MCF 10A (cell line): ENCODE measurements at regions not wholly inside any gene's neighbourhood (a gene's known extent, or its start where the extent isn't known, plus 50 kb on each side); places are given as distances from the start of the nearest gene placed in this dataset.

Source experiments
- BruUV-seq: library from RNA; stranded (reverse); fragments of 400-500 nt; replicated peaks from 2 replicates; lab custom pipeline; 2021; lab: Mats Ljungman, UMichigan
- CTCF ChIA-PET: fragments of 300-600 bp; sonication (Branson Sonifier 250); formaldehyde crosslinking; extraction: SDS; loops from one replicate; lab custom pipeline; 2021; ENCODE audit warnings: antibody characterized with exemption, inconsistent platforms; lab: Yijun Ruan, JAX
- POLR2A ChIA-PET: fragments of 300-600, 350-650 bp; sonication (Branson Sonifier 250); formaldehyde crosslinking; extraction: SDS; loops from one replicate; lab custom pipeline; 2020; ENCODE audit warnings: antibody characterized with exemption, inconsistent platforms; lab: Yijun Ruan, JAX
- DNase-seq: peaks from one replicate; pipeline ENCODE4 v3.0.0-alpha.2; 2018; ENCODE audit not compliant: unreplicated experiment
- H3K27ac Mint-ChIP-seq: one replicate; pipeline ENCODE4 v1.8.0; 2022; ENCODE audit warnings: mild to moderate bottlenecking, low read depth, mixed read lengths; ENCODE audit not compliant: unreplicated experiment
- H3K27me3 Mint-ChIP-seq: one replicate; pipeline ENCODE4 v1.8.0; 2022; ENCODE audit warnings: mixed read lengths; ENCODE audit not compliant: insufficient read depth, unreplicated experiment
- H3K36me3 Mint-ChIP-seq: one replicate; pipeline ENCODE4 v1.8.0; 2022; ENCODE audit warnings: mild to moderate bottlenecking, moderate library complexity, mixed read lengths; ENCODE audit not compliant: insufficient read depth, unreplicated experiment
- H3K4me1 Mint-ChIP-seq: one replicate; pipeline ENCODE4 v1.8.0; 2022; ENCODE audit warnings: mixed read lengths; ENCODE audit not compliant: insufficient read depth, unreplicated experiment
- H3K4me3 Mint-ChIP-seq: one replicate; pipeline ENCODE4 v1.8.0; 2022; ENCODE audit warnings: mild to moderate bottlenecking, moderate library complexity, mixed read lengths; ENCODE audit not compliant: unreplicated experiment
- H3K9me3 Mint-ChIP-seq: one replicate; pipeline ENCODE4 v1.8.0; 2022; ENCODE audit warnings: mixed read lengths; ENCODE audit not compliant: unreplicated experiment
- intact Hi-C: fragments of 100-400 bp; cut with micrococcal nuclease; formaldehyde crosslinking; loops from 2 replicates; pipeline ENCODE4 v1.14.1; 2022
- TF ChIP-seq, protein P1 (sequence below): fragments of 200-600 bp; IDR thresholded peaks from one replicate; pipeline ENCODE4 v1.8.0; 2022; ENCODE audit warnings: antibody characterized with exemption, mild to moderate bottlenecking; ENCODE audit not compliant: unreplicated experiment

DNA sequence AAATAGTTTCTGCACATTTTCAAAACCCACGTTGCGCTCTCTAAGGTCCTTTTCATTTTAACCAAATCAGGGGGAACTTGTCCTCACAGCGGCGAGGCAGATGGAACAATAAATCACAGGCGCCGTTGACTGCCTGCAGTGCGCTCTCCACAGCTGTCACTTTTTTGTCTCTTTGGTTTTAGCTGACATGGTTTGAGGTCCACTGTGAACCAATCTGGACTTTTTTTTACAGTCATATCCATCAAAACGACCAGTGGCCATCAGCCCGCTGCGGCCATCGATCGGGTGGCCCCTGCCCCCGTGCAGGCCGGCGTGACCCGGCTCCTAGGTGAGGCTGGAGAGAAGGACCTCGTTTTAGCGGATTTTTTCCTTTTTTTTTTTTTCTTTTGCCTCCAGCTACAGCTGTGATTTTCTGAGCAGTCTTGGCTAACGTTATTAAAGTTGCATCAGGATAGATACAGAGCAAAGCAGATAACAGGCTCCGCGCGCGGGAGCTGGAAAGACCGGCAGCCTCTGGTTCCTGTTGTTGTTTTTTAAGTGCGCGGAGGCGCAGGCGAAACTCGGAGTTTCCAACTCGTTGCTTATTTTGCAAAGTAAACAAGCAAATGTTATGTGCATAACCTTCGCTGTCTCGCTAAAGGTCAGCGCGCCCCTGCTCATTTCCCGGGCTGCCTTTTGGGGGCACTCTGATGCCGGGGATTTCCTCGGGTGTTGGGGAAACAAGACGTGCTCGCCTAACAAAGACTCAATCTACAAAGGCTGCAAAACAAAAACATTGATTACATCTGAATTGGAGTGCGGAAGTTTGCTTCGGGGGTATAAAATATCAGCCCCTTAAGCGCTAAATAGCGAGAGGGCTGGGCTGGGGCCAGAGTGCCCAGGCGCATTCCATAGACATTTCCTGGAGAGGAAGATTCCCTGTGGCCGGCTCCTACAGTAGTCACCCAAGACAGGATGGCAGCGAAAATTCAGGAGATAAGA, 414.8 kb upstream of the MKI67 start:
- Mint-ChIP-seq H3K27ac (no peak overlapping the region), H3K9me3 (no peaks in the 10 kb centered on the region), H3K36me3 (no peaks in the 10 kb centered on the region), H3K27me3 (peaks cover 24% of the 10 kb centered on the region), H3K4me3 (no peak overlapping the region), H3K4me1 (no peaks in the 10 kb centered on the region)
- intact Hi-C loops: no loop called here
- BruUV-seq: no TSS peak
- ChIA-PET POLR2A (no interaction called here), CTCF (interaction anchor here (1.6 kb wide), 1 partner anchor 10 kb away, joined by 6 read pairs; no protein-coding TSS in a partner anchor)
- TF ChIP-seq, protein P1, sequence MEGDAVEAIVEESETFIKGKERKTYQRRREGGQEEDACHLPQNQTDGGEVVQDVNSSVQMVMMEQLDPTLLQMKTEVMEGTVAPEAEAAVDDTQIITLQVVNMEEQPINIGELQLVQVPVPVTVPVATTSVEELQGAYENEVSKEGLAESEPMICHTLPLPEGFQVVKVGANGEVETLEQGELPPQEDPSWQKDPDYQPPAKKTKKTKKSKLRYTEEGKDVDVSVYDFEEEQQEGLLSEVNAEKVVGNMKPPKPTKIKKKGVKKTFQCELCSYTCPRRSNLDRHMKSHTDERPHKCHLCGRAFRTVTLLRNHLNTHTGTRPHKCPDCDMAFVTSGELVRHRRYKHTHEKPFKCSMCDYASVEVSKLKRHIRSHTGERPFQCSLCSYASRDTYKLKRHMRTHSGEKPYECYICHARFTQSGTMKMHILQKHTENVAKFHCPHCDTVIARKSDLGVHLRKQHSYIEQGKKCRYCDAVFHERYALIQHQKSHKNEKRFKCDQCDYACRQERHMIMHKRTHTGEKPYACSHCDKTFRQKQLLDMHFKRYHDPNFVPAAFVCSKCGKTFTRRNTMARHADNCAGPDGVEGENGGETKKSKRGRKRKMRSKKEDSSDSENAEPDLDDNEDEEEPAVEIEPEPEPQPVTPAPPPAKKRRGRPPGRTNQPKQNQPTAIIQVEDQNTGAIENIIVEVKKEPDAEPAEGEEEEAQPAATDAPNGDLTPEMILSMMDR: no peak
- DNase-seq: no peak

DNA sequence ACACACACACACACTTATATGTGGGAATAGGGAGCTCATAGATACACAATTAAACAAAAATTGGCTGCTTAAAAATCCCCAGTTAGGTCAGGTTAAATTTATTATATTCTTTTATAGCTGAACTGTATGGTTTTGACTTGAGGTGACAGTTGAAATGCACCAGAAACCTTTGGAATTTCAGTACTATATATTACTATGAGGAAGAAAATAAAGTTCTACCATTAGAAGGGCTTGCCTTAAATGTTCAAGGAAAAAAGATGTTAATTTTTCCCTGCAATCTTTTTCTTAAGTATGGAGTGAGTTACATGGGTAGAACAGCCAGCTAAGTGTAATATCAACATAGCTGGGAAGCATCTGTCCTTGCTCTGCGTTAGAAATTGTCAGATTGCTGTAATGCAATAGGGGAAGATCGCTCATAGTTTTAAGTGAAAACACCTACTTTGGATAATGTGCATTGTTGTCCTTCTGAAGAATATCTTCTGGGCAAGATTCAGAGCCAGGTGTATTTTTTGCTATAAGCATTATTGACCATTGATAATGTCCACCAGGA, 415.8 kb upstream of the MKI67 start:
- TF ChIP-seq, protein P1: no peak
- Mint-ChIP-seq H3K9me3 (no peaks in the 10 kb centered on the region), H3K4me1 (no peaks in the 10 kb centered on the region), H3K27me3 (peaks cover 17% of the 10 kb centered on the region), H3K4me3 (no peak overlapping the region), H3K27ac (no peak overlapping the region), H3K36me3 (no peaks in the 10 kb centered on the region)
- intact Hi-C loops: no loop called here
- ChIA-PET CTCF (no interaction called here), POLR2A (interaction anchor here (0.6 kb wide), 1 partner anchor 15 kb away, joined by 3 read pairs; no protein-coding TSS in a partner anchor)
- BruUV-seq: no TSS peak
- no peak for DNase-seq

DNA sequence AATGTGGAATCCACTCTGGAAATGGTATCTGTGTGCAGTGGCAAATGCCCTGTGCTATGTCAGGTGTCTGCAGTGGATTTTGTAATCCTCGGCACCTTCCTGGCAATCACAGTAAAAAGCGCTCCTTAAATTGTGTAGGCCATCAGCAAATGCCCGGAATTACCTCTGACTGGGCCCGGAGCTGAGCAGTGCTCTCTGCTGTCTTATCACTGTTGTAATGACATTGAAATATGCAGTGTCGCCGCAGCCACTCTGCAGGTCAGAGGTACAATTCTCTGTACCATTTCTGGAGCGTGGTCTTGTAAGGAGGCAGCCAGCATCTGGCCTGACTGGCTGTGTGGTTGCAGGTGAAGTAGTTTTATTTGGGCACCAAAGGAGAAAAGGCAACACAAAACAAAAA, 416.4 kb upstream of the MKI67 start:
- DNase-seq: no peak
- Mint-ChIP-seq H3K27me3 (peaks cover 17% of the 10 kb centered on the region), H3K4me3 (no peak overlapping the region), H3K36me3 (no peaks in the 10 kb centered on the region), H3K9me3 (no peaks in the 10 kb centered on the region), H3K27ac (no peak overlapping the region), H3K4me1 (no peaks in the 10 kb centered on the region)
- CTCF ChIA-PET: no interaction called here
- POLR2A ChIA-PET: interaction anchor here (0.6 kb wide), 1 partner anchor 14 kb away, joined by 3 read pairs; no protein-coding TSS in a partner anchor
- intact Hi-C loops: no loop called here
- no TSS peak for BruUV-seq
- TF ChIP-seq, protein P1: no peak

DNA sequence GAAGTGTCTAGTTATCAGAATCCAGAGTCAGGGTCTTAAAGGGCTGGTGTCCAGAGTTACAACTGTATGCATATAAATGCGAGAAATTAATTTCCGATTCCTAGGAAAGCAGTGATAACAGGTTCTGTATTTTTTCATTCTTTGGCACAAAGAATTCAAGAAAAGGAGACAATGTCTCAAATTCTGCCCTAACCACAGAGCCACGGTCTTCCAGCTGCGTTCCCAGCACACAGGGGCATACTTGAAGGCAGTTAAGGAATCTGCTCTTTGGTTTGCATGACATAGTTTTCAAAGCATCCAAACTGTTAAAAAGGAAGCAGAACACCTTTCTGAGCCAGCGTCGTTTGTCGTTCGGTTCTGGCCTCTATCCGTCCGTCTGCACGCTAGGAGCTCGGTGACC, 416.9 kb upstream of the MKI67 start:
- TF ChIP-seq, protein P1: no peak
- Mint-ChIP-seq H3K36me3 (no peaks in the 10 kb centered on the region), H3K27ac (no peak overlapping the region), H3K4me1 (no peaks in the 10 kb centered on the region), H3K4me3 (no peak overlapping the region), H3K9me3 (no peaks in the 10 kb centered on the region), H3K27me3 (peaks cover 17% of the 10 kb centered on the region)
- CTCF ChIA-PET: no interaction called here
- DNase-seq: no peak
- no TSS peak for BruUV-seq
- POLR2A ChIA-PET: no interaction called here
- intact Hi-C loops: no loop called here
